Nephron progenitor cell (in vitro differentiated cells): ENCODE measurements at regions not wholly inside any gene's neighbourhood (a gene's known extent, or its start where the extent isn't known, plus 50 kb on each side); places are given as distances from the start of the nearest gene placed in this dataset.

ENCODE experiments used
- DNase-seq: peaks from one replicate; pipeline ENCODE4 v3.0.0; 2021
- H3K27ac Mint-ChIP-seq: 2 replicates; pipeline ENCODE4 v1.8.0; 2021; ENCODE audit warnings: mild to moderate bottlenecking, moderate library complexity, mixed read lengths
- H3K27me3 Mint-ChIP-seq: 2 replicates; pipeline ENCODE4 v1.8.0; 2021; ENCODE audit warnings: mild to moderate bottlenecking, low read depth, mixed read lengths; ENCODE audit not compliant: poor library complexity
- H3K36me3 Mint-ChIP-seq: 2 replicates; pipeline ENCODE4 v1.8.0; 2021; ENCODE audit warnings: low read depth, mixed read lengths
- H3K4me1 Mint-ChIP-seq: 2 replicates; pipeline ENCODE4 v1.8.0; 2021; ENCODE audit warnings: mixed read lengths
- H3K4me3 Mint-ChIP-seq: 2 replicates; pipeline ENCODE4 v1.8.0; 2021; ENCODE audit warnings: mild to moderate bottlenecking, moderate library complexity, mixed read lengths
- H3K9me3 Mint-ChIP-seq: 2 replicates; pipeline ENCODE4 v1.8.0; 2021; ENCODE audit warnings: mild to moderate bottlenecking, moderate library complexity, mixed read lengths
- CTCF ChIP-seq: fragments of 200-600 bp; sonication (generic); IDR thresholded peaks from 2 replicates; pipeline ENCODE4 v1.5.0; 2021; ENCODE audit warnings: antibody characterized with exemption

- no peaks in the 10 kb centered on the region for H3K9me3 Mint-ChIP-seq
Measured at GRCh38 chr2:57544624-57545023, 502.0 kb upstream of the VRK2 start.

GRCh38 chr2:57546478-57546877, 500.1 kb upstream of the VRK2 start:
- no peak for DNase-seq
- H3K36me3 Mint-ChIP-seq = no peaks in the 10 kb centered on the region
- no peaks in the 10 kb centered on the region for H3K27me3 Mint-ChIP-seq
- no peak overlapping the region for H3K4me3 Mint-ChIP-seq
- H3K4me1 Mint-ChIP-seq = peaks cover 11% of the 10 kb centered on the region
- H3K27ac Mint-ChIP-seq = no peak overlapping the region
- H3K9me3 Mint-ChIP-seq = peaks cover 5% of the 10 kb centered on the region
- TF ChIP-seq CTCF = no peak

More at GRCh38 chr2:57544624-57545023, 502.0 kb upstream of the VRK2 start:
- peaks cover 11% of the 10 kb centered on the region for H3K4me1 Mint-ChIP-seq
- H3K27ac Mint-ChIP-seq = no peak overlapping the region
- no peak overlapping the region for H3K4me3 Mint-ChIP-seq
- TF ChIP-seq CTCF = no peak
- no peak for DNase-seq
- H3K36me3 Mint-ChIP-seq = no peaks in the 10 kb centered on the region
- H3K27me3 Mint-ChIP-seq = no peaks in the 10 kb centered on the region

GRCh38 chr2:57549642-57550102, 496.9 kb upstream of the VRK2 start:
- no peak for TF ChIP-seq CTCF
- H3K4me1 Mint-ChIP-seq = peaks cover 11% of the 10 kb centered on the region
- H3K27me3 Mint-ChIP-seq = no peaks in the 10 kb centered on the region
- H3K4me3 Mint-ChIP-seq = no peak overlapping the region
- no peak overlapping the region for H3K27ac Mint-ChIP-seq
- no peak for DNase-seq
- H3K9me3 Mint-ChIP-seq = peaks cover 5% of the 10 kb centered on the region
- no peaks in the 10 kb centered on the region for H3K36me3 Mint-ChIP-seq

GRCh38 chr2:57550912-57551311, 495.7 kb upstream of the VRK2 start:
- Mint-ChIP-seq H3K27me3 (no peaks in the 10 kb centered on the region), H3K9me3 (peaks cover 5% of the 10 kb centered on the region), H3K27ac (no peak overlapping the region), H3K4me1 (peaks cover 11% of the 10 kb centered on the region), H3K4me3 (no peak overlapping the region), H3K36me3 (no peaks in the 10 kb centered on the region)
- no peak for TF ChIP-seq CTCF
- DNase-seq = no peak

GRCh38 chr2:57552885-57553284, 493.7 kb upstream of the VRK2 start:
- Mint-ChIP-seq H3K9me3 (peaks cover 5% of the 10 kb centered on the region), H3K27ac (no peak overlapping the region), H3K27me3 (no peaks in the 10 kb centered on the region), H3K4me3 (no peak overlapping the region), H3K4me1 (no peaks in the 10 kb centered on the region), H3K36me3 (no peaks in the 10 kb centered on the region)
- TF ChIP-seq CTCF = no peak
- DNase-seq = no peak

- TF ChIP-seq CTCF = no peak
- no peak overlapping the region for H3K4me3 Mint-ChIP-seq
- no peak overlapping the region for H3K27ac Mint-ChIP-seq
- no peaks in the 10 kb centered on the region for H3K36me3 Mint-ChIP-seq
- H3K4me1 Mint-ChIP-seq = no peaks in the 10 kb centered on the region
- no peaks in the 10 kb centered on the region for H3K27me3 Mint-ChIP-seq
- peaks cover 5% of the 10 kb centered on the region for H3K9me3 Mint-ChIP-seq
- no peak for DNase-seq
Measured at GRCh38 chr2:57554348-57554747, 492.3 kb upstream of the VRK2 start.
